ENCODE measurements at regions not wholly inside any gene's neighbourhood (a gene's known extent, or its start where the extent isn't known, plus 50 kb on each side); places are given as distances from the start of the nearest gene placed in this dataset.

DNA sequence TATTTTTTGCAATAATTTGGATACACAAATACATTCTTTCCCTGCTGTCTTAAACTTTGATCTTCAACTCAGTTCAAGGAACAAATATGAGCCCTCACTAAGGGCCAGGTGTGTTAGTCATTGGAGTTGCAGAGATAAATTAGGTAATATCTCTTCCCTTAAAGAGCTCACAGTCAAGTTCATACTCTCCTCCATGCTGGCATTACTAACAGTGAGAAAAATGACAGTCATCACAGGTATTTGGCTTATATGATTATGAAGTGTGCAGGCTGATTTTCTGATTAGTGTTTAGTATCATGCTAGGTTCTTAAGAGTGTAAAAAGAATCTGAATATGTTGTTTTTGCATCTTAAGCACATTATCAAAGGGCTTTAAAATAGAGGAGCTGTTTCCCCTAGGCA lies 594.7 kb downstream of the CCER1 start:
- CTCF ChIA-PET, result no interaction called here
- Mint-ChIP-seq H3K27me3 (peaks cover 3% of the 10 kb centered on the region), H3K27ac (no peak overlapping the region), H3K9me3 (no peaks in the 10 kb centered on the region), H3K4me1 (no peaks in the 10 kb centered on the region), H3K36me3 (ENCODE audit: low read depth) (no peaks in the 10 kb centered on the region), H3K4me3 (no peak overlapping the region)
- intact Hi-C loops (cut with micrococcal nuclease), result no loop called here
- DNase-seq (no peak), ATAC-seq (ENCODE audit: low read depth) (no peak)
- POLR2A ChIA-PET, result no interaction called here
- TF ChIP-seq CTCF (IDR thresholded peaks at IDR 0.05), result no peak

GRCh38 chr12:90355711-90356355 lies 599.1 kb downstream of the CCER1 start:
- ATAC-seq (ENCODE audit: low read depth) (no peak), DNase-seq (no peak)
- TF ChIP-seq CTCF (IDR thresholded peaks at IDR 0.05), result no peak
- peaks cover 7% of the 10 kb centered on the region for H3K9me3 Mint-ChIP-seq
- H3K27me3 Mint-ChIP-seq, result peaks cover 3% of the 10 kb centered on the region
- intact Hi-C loops (cut with micrococcal nuclease), result no loop called here
- H3K4me1 Mint-ChIP-seq, result no peaks in the 10 kb centered on the region
- H3K27ac Mint-ChIP-seq, result no peak overlapping the region
- POLR2A ChIA-PET, result no interaction called here
- H3K36me3 Mint-ChIP-seq (ENCODE audit: low read depth), result no peaks in the 10 kb centered on the region
- H3K4me3 Mint-ChIP-seq, result no peak overlapping the region
- CTCF ChIA-PET, result no interaction called here

GRCh38 chr12:90343966-90344365 lies 611.0 kb downstream of the CCER1 start:
- DNase-seq (no peak), ATAC-seq (ENCODE audit: low read depth) (no peak)
- H3K36me3 Mint-ChIP-seq (ENCODE audit: low read depth), result no peaks in the 10 kb centered on the region
- no peaks in the 10 kb centered on the region for H3K9me3 Mint-ChIP-seq
- POLR2A ChIA-PET, result no interaction called here
- CTCF ChIA-PET, result interaction anchor here (0.7 kb wide), 1 partner anchor 53 kb away, joined by 3 read pairs; no protein-coding TSS in a partner anchor
- no peak overlapping the region for H3K27ac Mint-ChIP-seq
- no peak overlapping the region for H3K4me3 Mint-ChIP-seq
- intact Hi-C loops (cut with micrococcal nuclease), result no loop called here
- H3K27me3 Mint-ChIP-seq, result peaks cover 15% of the 10 kb centered on the region
- no peak for TF ChIP-seq CTCF (IDR thresholded peaks at IDR 0.05)
- H3K4me1 Mint-ChIP-seq, result no peaks in the 10 kb centered on the region

DNA sequence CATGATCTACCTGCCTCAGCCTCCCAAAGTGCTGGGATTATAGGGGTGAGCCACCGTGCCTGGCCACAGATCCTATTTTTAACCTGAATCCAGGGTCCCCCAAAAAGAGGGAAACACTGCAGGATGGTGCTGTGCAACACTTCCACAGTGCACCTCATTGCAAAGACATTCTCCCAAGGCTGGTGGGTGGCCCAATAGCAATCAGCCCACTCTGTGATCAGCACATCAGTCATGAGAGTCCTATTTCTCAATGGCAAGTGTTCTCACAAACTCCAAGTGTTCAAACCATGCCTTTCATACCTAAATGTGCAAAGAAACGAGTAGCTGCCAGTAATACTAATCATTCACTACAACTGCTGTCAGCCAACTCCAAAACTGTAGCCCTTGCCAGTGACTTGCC lies 612.9 kb downstream of the CCER1 start:
- H3K27ac Mint-ChIP-seq, result no peak overlapping the region

GRCh38 chr12:90339837-90340236 lies 615.1 kb downstream of the CCER1 start:
- ATAC-seq (ENCODE audit: low read depth) (no peak), DNase-seq (no peak)
- Mint-ChIP-seq H3K4me1 (no peaks in the 10 kb centered on the region), H3K9me3 (no peaks in the 10 kb centered on the region), H3K27ac (no peak overlapping the region), H3K27me3 (peaks cover 9% of the 10 kb centered on the region), H3K4me3 (no peak overlapping the region), H3K36me3 (ENCODE audit: low read depth) (no peaks in the 10 kb centered on the region)
- intact Hi-C loops (cut with micrococcal nuclease), result loop anchor here (10.0 kb wide), 1 partner anchor 795 kb away; no protein-coding TSS in a partner anchor
- ChIA-PET POLR2A (no interaction called here), CTCF (no interaction called here)
- TF ChIP-seq CTCF (IDR thresholded peaks at IDR 0.05), result no peak

More for the DNA sequence above, 612.9 kb downstream of the CCER1 start:
- ATAC-seq (ENCODE audit: low read depth) (no peak), DNase-seq (no peak)
- CTCF ChIA-PET, result no interaction called here
- no peak for TF ChIP-seq CTCF (IDR thresholded peaks at IDR 0.05)
- no peaks in the 10 kb centered on the region for H3K9me3 Mint-ChIP-seq
- intact Hi-C loops (cut with micrococcal nuclease), result no loop called here
- POLR2A ChIA-PET, result no interaction called here
- no peak overlapping the region for H3K4me3 Mint-ChIP-seq
- H3K4me1 Mint-ChIP-seq, result no peaks in the 10 kb centered on the region
- H3K27me3 Mint-ChIP-seq, result peaks cover 13% of the 10 kb centered on the region
- H3K36me3 Mint-ChIP-seq (ENCODE audit: low read depth), result no peaks in the 10 kb centered on the region

Measured in activated B cell treated with CpG ODN at 0.5 μM for 24 hours (primary cell).